H9 (cell line): ENCODE measurements at regions not wholly inside any gene's neighbourhood (a gene's known extent, or its start where the extent isn't known, plus 50 kb on each side); places are given as distances from the start of the nearest gene placed in this dataset.

Experiments
- DNase-seq: peaks from one replicate; pipeline ENCODE4 v3.0.0-alpha.2; 2017
- H2AFZ ChIP-seq: one replicate; pipeline ENCODE4 v1.6.1; 2013; ENCODE audit warnings: mild to moderate bottlenecking, low read length, control low read depth, moderate library complexity
- H2AK5ac ChIP-seq: 2 replicates; pipeline ENCODE4 v1.6.1; 2013; ENCODE audit warnings: low read length, control low read depth, mixed read lengths; ENCODE audit not compliant: insufficient read length
- H2BK120ac ChIP-seq: one replicate; pipeline ENCODE4 v1.6.1; 2013; ENCODE audit warnings: low read depth, mild to moderate bottlenecking, low read length, control low read depth, inconsistent platforms; ENCODE audit not compliant: poor library complexity, severe bottlenecking
- H2BK12ac ChIP-seq: 2 replicates; pipeline ENCODE4 v1.6.1; 2013; ENCODE audit warnings: low read length, control low read depth, mixed read lengths, low read depth; ENCODE audit not compliant: insufficient read length
- H2BK15ac ChIP-seq: 2 replicates; pipeline ENCODE4 v1.6.1; 2013; ENCODE audit warnings: low read depth, low read length, control low read depth
- H2BK20ac ChIP-seq: one replicate; pipeline ENCODE4 v1.6.1; 2013; ENCODE audit warnings: low read depth, mild to moderate bottlenecking, low read length, control low read depth, inconsistent platforms; ENCODE audit not compliant: poor library complexity, severe bottlenecking
- H2BK5ac ChIP-seq: 2 replicates; pipeline ENCODE4 v1.6.1; 2013; ENCODE audit warnings: low read length, control low read depth, mixed read lengths; ENCODE audit not compliant: insufficient read length
- H3K14ac ChIP-seq: 2 replicates; pipeline ENCODE4 v1.6.1; 2013; ENCODE audit warnings: low read length, control low read depth; ENCODE audit not compliant: insufficient read depth
- H3K18ac ChIP-seq: 2 replicates; pipeline ENCODE4 v1.6.1; 2013; ENCODE audit warnings: low read depth, mild to moderate bottlenecking, mixed read lengths, low read length, control low read depth; ENCODE audit not compliant: insufficient read length
- H3K23ac ChIP-seq: 2 replicates; pipeline ENCODE4 v1.6.1; 2013; ENCODE audit warnings: low read length, control low read depth, mixed read lengths, low read depth; ENCODE audit not compliant: insufficient read length
- H3K23me2 ChIP-seq: 2 replicates; pipeline ENCODE4 v1.6.1; 2013; ENCODE audit warnings: low read depth, mild to moderate bottlenecking, mixed read lengths, low read length, control low read depth; ENCODE audit not compliant: insufficient read length, poor library complexity, severe bottlenecking
- H3K27ac ChIP-seq: 2 replicates; pipeline ENCODE4 v1.5.1; 2013; ENCODE audit warnings: low read length, control low read depth, mixed read lengths, low read depth; ENCODE audit not compliant: insufficient read length
- H3K27me3 ChIP-seq: 2 replicates; pipeline ENCODE4 v1.6.1; 2013; ENCODE audit warnings: low read length, control low read depth, inconsistent platforms; ENCODE audit not compliant: insufficient read depth
- H3K4ac ChIP-seq: 2 replicates; pipeline ENCODE4 v1.6.1; 2013; ENCODE audit warnings: low read depth, mild to moderate bottlenecking, control low read depth, inconsistent platforms, low read length, moderate library complexity
- H3K4me1 ChIP-seq: 2 replicates; pipeline ENCODE4 v1.6.1; 2013; ENCODE audit warnings: low read length, control low read depth, inconsistent platforms; ENCODE audit not compliant: insufficient read depth
- H3K4me2 ChIP-seq: 2 replicates; pipeline ENCODE4 v1.6.1; 2013; ENCODE audit warnings: low read length, control low read depth, mixed read lengths; ENCODE audit not compliant: insufficient read length, insufficient read depth
- H3K56ac ChIP-seq: 2 replicates; pipeline ENCODE4 v1.6.1; 2013; ENCODE audit warnings: low read depth, mild to moderate bottlenecking, mixed read lengths, low read length, control low read depth; ENCODE audit not compliant: insufficient read length
- H3K79me1 ChIP-seq: 2 replicates; pipeline ENCODE4 v1.6.1; 2013; ENCODE audit warnings: low read depth, mild to moderate bottlenecking, moderate library complexity, low read length, control low read depth, inconsistent platforms; ENCODE audit not compliant: insufficient read depth, poor library complexity, severe bottlenecking
- H3K79me2 ChIP-seq: 2 replicates; pipeline ENCODE4 v1.6.1; 2013; ENCODE audit warnings: low read length, control low read depth, inconsistent platforms; ENCODE audit not compliant: insufficient read depth
- H3K9ac ChIP-seq: 2 replicates; pipeline ENCODE4 v1.6.1; 2013; ENCODE audit warnings: low read length, control low read depth, mixed read lengths; ENCODE audit not compliant: insufficient read length; ENCODE audit errors: extremely low read depth
- H3K9me3 ChIP-seq: one replicate; pipeline ENCODE4 v1.6.1; 2013; ENCODE audit warnings: low read depth, low read length, inconsistent platforms; ENCODE audit not compliant: control insufficient read depth
- H3T11ph ChIP-seq: one replicate; pipeline ENCODE4 v1.6.1; 2013; ENCODE audit warnings: mild to moderate bottlenecking, low read length, control low read depth, inconsistent platforms
- H4K20me1 ChIP-seq: one replicate; pipeline ENCODE4 v1.6.1; 2013; ENCODE audit not compliant: control insufficient read depth, insufficient read length, insufficient read depth
- H4K5ac ChIP-seq: 2 replicates; pipeline ENCODE4 v1.6.1; 2013; ENCODE audit warnings: low read depth, mild to moderate bottlenecking, mixed read lengths, low read length, control low read depth; ENCODE audit not compliant: insufficient read length
- H4K8ac ChIP-seq: replicated peaks from 2 replicates; pipeline ENCODE4 v1.6.1; 2013; ENCODE audit warnings: low read length, control low read depth, mixed read lengths, low read depth; ENCODE audit not compliant: insufficient read length
- H4K91ac ChIP-seq: 2 replicates; pipeline ENCODE4 v1.6.1; 2013; ENCODE audit warnings: low read depth, mild to moderate bottlenecking, moderate library complexity, mixed read lengths, low read length, control low read depth; ENCODE audit not compliant: insufficient read length
- H3K27ac Mint-ChIP-seq, 3 experiments: 2 replicates in 2 of 3; 3 replicates in 1 of 3; pipeline ENCODE4 v1.8.0; 2020 to 2021; ENCODE audit warnings: mixed read lengths in 3 of 3, mild to moderate bottlenecking in 1 of 3, moderate library complexity in 1 of 3
- H3K27me3 Mint-ChIP-seq: 2 replicates; pipeline ENCODE4 v1.8.0; 2021; ENCODE audit warnings: low read depth, mild to moderate bottlenecking, moderate library complexity, mixed read lengths
- H3K36me3 Mint-ChIP-seq, 3 experiments: 2 replicates in 2 of 3; 3 replicates in 1 of 3; pipeline ENCODE4 v1.8.0; 2020 to 2021; ENCODE audit warnings: low read depth in 3 of 3, mixed read lengths in 3 of 3; ENCODE audit not compliant: insufficient read depth in 1 of 3
- H3K4me1 Mint-ChIP-seq, 2 experiments: 2 replicates each; pipeline ENCODE4 v1.8.0; 2020; ENCODE audit warnings: mixed read lengths in 2 of 2
- H3K4me3 Mint-ChIP-seq, 2 experiments: 2 replicates in 1 of 2; 3 replicates in 1 of 2; pipeline ENCODE4 v1.8.0; 2020 to 2021; ENCODE audit warnings: mild to moderate bottlenecking in 2 of 2, mixed read lengths in 2 of 2, moderate library complexity in 1 of 2
- H3K9me3 Mint-ChIP-seq, 2 experiments: 2 replicates in 1 of 2; 3 replicates in 1 of 2; pipeline ENCODE4 v1.8.0; 2020; ENCODE audit warnings: mild to moderate bottlenecking in 2 of 2, mixed read lengths in 2 of 2, moderate library complexity in 1 of 2
- WGBS: extraction: QIAGEN DNeasy Blood & Tissue Kit; methylation state at CpG from one replicate; pipeline ENCODE4 v1.1.7; 2013; ENCODE audit warnings: missing lambda C conversion rate, low lambda C conversion rate, mixed read lengths; ENCODE audit not compliant: insufficient read length; ENCODE audit errors: extremely low coverage; 5-methylcytosine and 5-hydroxymethylcytosine counted together
- TF ChIP-seq, protein P1 (sequence below): fragments of 200-600 bp; sonication (generic); conservative IDR thresholded peaks from 3 replicates; pipeline ENCODE4 v1.8.0; 2021; ENCODE audit warnings: antibody characterized with exemption, mild to moderate bottlenecking

DNA sequence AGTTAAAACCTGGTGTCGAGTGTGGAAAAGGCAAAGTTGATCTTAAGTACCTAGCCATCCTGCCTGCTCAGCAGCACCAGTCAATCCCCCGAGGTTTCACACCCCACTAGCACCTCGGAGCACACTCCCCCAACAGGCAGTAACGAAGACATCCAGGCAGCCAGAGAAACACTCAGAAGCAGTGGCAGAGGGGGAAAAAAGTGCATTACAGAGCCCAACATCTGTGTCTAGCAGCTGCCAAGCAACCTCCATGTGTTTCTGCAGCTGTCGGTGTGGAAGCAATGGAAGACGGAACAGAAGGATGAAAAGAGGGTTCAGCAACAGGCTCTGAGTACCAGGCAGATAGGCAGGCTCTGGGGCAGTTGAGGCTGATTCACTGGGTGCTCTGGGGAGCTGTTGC, 73.4 kb upstream of the PROX1 start:
- H4K8ac ChIP-seq, result no peak overlapping the region
- TF ChIP-seq, protein P1, sequence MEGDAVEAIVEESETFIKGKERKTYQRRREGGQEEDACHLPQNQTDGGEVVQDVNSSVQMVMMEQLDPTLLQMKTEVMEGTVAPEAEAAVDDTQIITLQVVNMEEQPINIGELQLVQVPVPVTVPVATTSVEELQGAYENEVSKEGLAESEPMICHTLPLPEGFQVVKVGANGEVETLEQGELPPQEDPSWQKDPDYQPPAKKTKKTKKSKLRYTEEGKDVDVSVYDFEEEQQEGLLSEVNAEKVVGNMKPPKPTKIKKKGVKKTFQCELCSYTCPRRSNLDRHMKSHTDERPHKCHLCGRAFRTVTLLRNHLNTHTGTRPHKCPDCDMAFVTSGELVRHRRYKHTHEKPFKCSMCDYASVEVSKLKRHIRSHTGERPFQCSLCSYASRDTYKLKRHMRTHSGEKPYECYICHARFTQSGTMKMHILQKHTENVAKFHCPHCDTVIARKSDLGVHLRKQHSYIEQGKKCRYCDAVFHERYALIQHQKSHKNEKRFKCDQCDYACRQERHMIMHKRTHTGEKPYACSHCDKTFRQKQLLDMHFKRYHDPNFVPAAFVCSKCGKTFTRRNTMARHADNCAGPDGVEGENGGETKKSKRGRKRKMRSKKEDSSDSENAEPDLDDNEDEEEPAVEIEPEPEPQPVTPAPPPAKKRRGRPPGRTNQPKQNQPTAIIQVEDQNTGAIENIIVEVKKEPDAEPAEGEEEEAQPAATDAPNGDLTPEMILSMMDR, result no peak
- no peak overlapping the region for H3K14ac ChIP-seq
- no peaks in the 10 kb centered on the region for H3K4me1 ChIP-seq
- H3K9me3 ChIP-seq, result no peaks in the 10 kb centered on the region
- Mint-ChIP-seq H3K36me3 (no peaks in the 10 kb centered on the region), H3K27me3 (peaks cover 11% of the 10 kb centered on the region), H3K9me3 (no peaks in the 10 kb centered on the region), H3K27ac (peak overlapping the region in 2 of 3 experiments; percentile 18 to 35; a peak in 1 of 7 replicates), H3K4me3 (no peak overlapping the region), H3K4me1 (peaks cover 0 to 2% of the 10 kb centered on the region in 2 experiments; a peak in 1 of 4 replicates)
- H4K5ac ChIP-seq, result no peak overlapping the region
- no peak overlapping the region for H2BK12ac ChIP-seq
- H2BK20ac ChIP-seq, result no peak overlapping the region
- H3K23ac ChIP-seq, result no peak overlapping the region
- no peak overlapping the region for H3K27ac ChIP-seq
- H3K79me1 ChIP-seq, result no peaks in the 10 kb centered on the region
- H4K91ac ChIP-seq, result no peak overlapping the region
- no peak for DNase-seq
- no peak overlapping the region for H3K56ac ChIP-seq
- H3T11ph ChIP-seq, result no peak overlapping the region
- H2BK120ac ChIP-seq, result no peak overlapping the region
- H3K18ac ChIP-seq, result no peak overlapping the region
- H2BK15ac ChIP-seq, result no peak overlapping the region
- WGBS, result no CpG with 5 or more reads among the region's 6 CpGs
- H3K27me3 ChIP-seq, result no peaks in the 10 kb centered on the region
- H3K9ac ChIP-seq, result no peak overlapping the region
- H2AK5ac ChIP-seq, result no peak overlapping the region
- no peak overlapping the region for H3K4ac ChIP-seq
- H3K79me2 ChIP-seq, result peaks cover 1% of the 10 kb centered on the region; the same call in 1 of the 2 replicates
- H4K20me1 ChIP-seq, result no peaks in the 10 kb centered on the region
- H2BK5ac ChIP-seq, result no peak overlapping the region
- no peaks in the 10 kb centered on the region for H3K23me2 ChIP-seq
- H3K4me2 ChIP-seq, result no peak overlapping the region
- H2AFZ ChIP-seq, result no peak overlapping the region
